HepG2 (cell line): ENCODE measurements at regions not wholly inside any gene's neighbourhood (a gene's known extent, or its start where the extent isn't known, plus 50 kb on each side); places are given as distances from the start of the nearest gene placed in this dataset.

Source experiments
- ATAC-seq: fragments of 200-7000 bp; cut with Tn5 transposase; 3 replicates; pipeline ENCODE4 v1.9.1; 2020; ENCODE audit warnings: mild to moderate bottlenecking, moderate library complexity
- BruUV-seq: library from RNA; stranded (reverse); fragments of 400-500 nt; replicated peaks from 2 replicates; lab custom pipeline; 2021; lab: Mats Ljungman, UMichigan
- CTCF ChIA-PET: fragments of 300-600 bp; formaldehyde crosslinking; extraction: SDS; loops from one replicate; lab custom pipeline; 2021; ENCODE audit warnings: low total read pairs, inconsistent platforms, low intra/inter-chr PET ratio; lab: Yijun Ruan, JAX
- POLR2A ChIA-PET: fragments of 350-600 bp; sonication (Branson Sonifier 250); formaldehyde crosslinking; loops from one replicate; lab custom pipeline; 2020; ENCODE audit warnings: antibody characterized with exemption, inconsistent platforms; lab: Yijun Ruan, JAX
- DNase-seq: peaks from one replicate; pipeline ENCODE4 v3.0.0-alpha.2; 2015; ENCODE audit warnings: low spot score
- FAIRE-seq: peaks from 3 replicates; lab custom pipeline; 2011; peaks lifted over from hg19 to GRCh38; lab: Jason Lieb, UNC
- H2AFZ ChIP-seq: one replicate; pipeline ENCODE4 v1.6.1; 2011; ENCODE audit warnings: low read length, inconsistent platforms
- H3K27ac ChIP-seq: fragments of 300-600 bp; 3 replicates; pipeline ENCODE4 v1.8.0; 2011; ENCODE audit warnings: mixed run types, mild to moderate bottlenecking, mixed read lengths, low read length, inconsistent platforms; ENCODE audit not compliant: insufficient read depth; ENCODE audit errors: extremely low read length
- H3K27me3 ChIP-seq, 2 experiments: fragments of 200-600 bp in 1 of 2; 2 replicates in 1 of 2; 3 replicates in 1 of 2; pipeline versions ENCODE4 v1.6.0 to v1.8.0; 2011; ENCODE audit warnings: low read length in 2 of 2, mild to moderate bottlenecking in 2 of 2, moderate library complexity in 2 of 2, inconsistent platforms in 1 of 2; ENCODE audit not compliant: insufficient read depth in 2 of 2, control insufficient read depth in 1 of 2
- H3K36me3 ChIP-seq, 2 experiments: fragments of 200-600 bp in 1 of 2; replicated peaks in 1 of 2; 2 replicates in 1 of 2; 3 replicates in 1 of 2; pipeline versions ENCODE4 v1.5.1 to v1.8.0; 2011; ENCODE audit warnings: low read length in 2 of 2, inconsistent platforms in 1 of 2; ENCODE audit not compliant: insufficient read depth in 2 of 2, control insufficient read depth in 1 of 2
- H3K4me1 ChIP-seq: 2 replicates; pipeline ENCODE4 v1.5.1; 2012; ENCODE audit warnings: low read length, inconsistent platforms; ENCODE audit not compliant: insufficient read depth
- H3K4me2 ChIP-seq: 2 replicates; pipeline ENCODE4 v1.6.0; 2011; ENCODE audit warnings: low read depth, low read length, inconsistent platforms
- H3K4me3 ChIP-seq, 3 experiments: fragments of 200-600 bp in 1 of 3; sonication (generic), shearing (Covaris generic) in 1 of 3; replicated peaks in 1 of 3; 2 replicates each; pipeline ENCODE4 v1.5.1; 2011 to 2016; ENCODE audit warnings: low read length in 3 of 3, inconsistent platforms in 2 of 3, low read depth in 2 of 3, mild to moderate bottlenecking in 2 of 3, control low read depth in 1 of 3, mixed read lengths in 1 of 3; ENCODE audit not compliant: insufficient read depth in 1 of 3
- H3K79me2 ChIP-seq: one replicate; pipeline ENCODE4 v1.6.1; 2011; ENCODE audit warnings: low read length, inconsistent platforms; ENCODE audit not compliant: insufficient read depth
- H3K9ac ChIP-seq: 2 replicates; pipeline ENCODE4 v1.6.0; 2011; ENCODE audit warnings: mild to moderate bottlenecking, low read depth, low read length, inconsistent platforms; ENCODE audit not compliant: insufficient read depth
- H3K9me3 ChIP-seq: 2 replicates; pipeline ENCODE4 v1.5.1; 2012; ENCODE audit warnings: mild to moderate bottlenecking, low read length
- H4K20me1 ChIP-seq: 2 replicates; pipeline ENCODE4 v1.6.0; 2011; ENCODE audit warnings: inconsistent platforms, mild to moderate bottlenecking, low read length, moderate library complexity; ENCODE audit not compliant: insufficient read depth
- BRF2 ChIP-seq: sonication (generic); formaldehyde crosslinking; IDR thresholded peaks from 2 replicates; pipeline ENCODE4 v1.8.1; 2022; ENCODE audit warnings: mild to moderate bottlenecking, missing genetic modification reagents
- CHCHD3 ChIP-seq: sonication (generic); formaldehyde crosslinking; IDR thresholded peaks from 2 replicates; pipeline ENCODE4 v1.8.0; 2022; ENCODE audit warnings: mild to moderate bottlenecking, missing genetic modification reagents, moderate library complexity
- KLF12 ChIP-seq: sonication (generic); formaldehyde crosslinking; IDR thresholded peaks from 2 replicates; pipeline ENCODE4 v1.4.0; 2020; ENCODE audit warnings: missing genetic modification reagents, borderline replicate concordance
- MAFG ChIP-seq: sonication (generic); formaldehyde crosslinking; IDR thresholded peaks from 2 replicates; pipeline ENCODE4 v1.5.1; 2020; ENCODE audit warnings: mild to moderate bottlenecking, missing genetic modification reagents
- MXI1 ChIP-seq: IDR thresholded peaks from 3 replicates; pipeline ENCODE4 v1.6.1; 2012; ENCODE audit warnings: low read depth, low read length, inconsistent platforms, borderline replicate concordance
- SATB2 ChIP-seq: sonication (generic); formaldehyde crosslinking; IDR thresholded peaks from 2 replicates; pipeline ENCODE4 v1.5.0; 2020; ENCODE audit warnings: missing genetic modification reagents
- ZNF34 ChIP-seq: sonication (generic); formaldehyde crosslinking; IDR thresholded peaks from 2 replicates; pipeline ENCODE4 v1.4.0; 2020; ENCODE audit warnings: mild to moderate bottlenecking, missing genetic modification reagents, borderline replicate concordance
- ZNF703 ChIP-seq: sonication (generic); formaldehyde crosslinking; IDR thresholded peaks from 2 replicates; pipeline ENCODE4 v1.5.1; 2020; ENCODE audit warnings: missing genetic modification reagents, mild to moderate bottlenecking, moderate library complexity, borderline replicate concordance
- ZNF747 ChIP-seq: sonication (generic); formaldehyde crosslinking; IDR thresholded peaks from 2 replicates; pipeline ENCODE4 v1.8.1; 2023; ENCODE audit warnings: missing genetic modification reagents, mild to moderate bottlenecking, borderline replicate concordance
- ZNF749 ChIP-seq: sonication (generic); formaldehyde crosslinking; IDR thresholded peaks from 2 replicates; pipeline ENCODE4 v1.8.0; 2022; ENCODE audit warnings: mild to moderate bottlenecking, missing genetic modification reagents, moderate library complexity, borderline replicate concordance
- ZSCAN22 ChIP-seq: sonication (generic); formaldehyde crosslinking; IDR thresholded peaks from 2 replicates; pipeline ENCODE4 v1.4.0; 2020; ENCODE audit warnings: mild to moderate bottlenecking, missing genetic modification reagents
- WGBS: methylation state at CpG from one replicate; pipeline ENCODE4 v1.1.6; 2017; ENCODE audit warnings: low lambda C conversion rate; 5-methylcytosine and 5-hydroxymethylcytosine counted together
- in situ Hi-C: cut with HindIII; loops from 2 replicates; pipeline ENCODE4 v1.10.0; 2017; ENCODE audit warnings: low pct_unique_long_range_greater_than_20kb; ENCODE audit not compliant: extremely low pct_ligation_motif_present
- intact Hi-C: fragments of 100-400 bp; cut with micrococcal nuclease; formaldehyde crosslinking; loops from one replicate; pipeline ENCODE4 v1.10.0; 2022; ENCODE audit not compliant: unreplicated experiment

GRCh38 chr9:1440256-1440655 is 390.1 kb downstream of the DMRT2 start:
- Histone ChIP-seq H3K4me2 (no peak overlapping the region), H3K4me1 (no peaks in the 10 kb centered on the region), H2AFZ (no peak overlapping the region), H3K27me3 (no peaks in the 10 kb centered on the region), H3K9me3 (no peaks in the 10 kb centered on the region), H3K79me2 (no peaks in the 10 kb centered on the region), H3K4me3 (no peak overlapping the region), H4K20me1 (no peaks in the 10 kb centered on the region)
- 4% methylated on average over 3 of the region's 3 CpGs for WGBS
- ChIA-PET POLR2A (no interaction called here), CTCF (no interaction called here)
- BruUV-seq, result no TSS peak
- no peak for TF ChIP-seq SATB2 (CRISPR knock-in tag)
- TF ChIP-seq ZNF34 (CRISPR knock-in tag), result no peak
- no peak for TF ChIP-seq BRF2 (CRISPR knock-in tag)
- TF ChIP-seq ZNF747, result no peak
- TF ChIP-seq MAFG (CRISPR knock-in tag), result no peak
- no peak for TF ChIP-seq CHCHD3 (CRISPR knock-in tag)
- no peak for TF ChIP-seq ZSCAN22
- TF ChIP-seq KLF12 (CRISPR knock-in tag), result no peak
- TF ChIP-seq ZNF749 (CRISPR knock-in tag), result no peak
- no peak for TF ChIP-seq MXI1
- TF ChIP-seq ZNF703 (CRISPR knock-in tag), result no peak
- TF ChIP-seq, all 625 proteins: peak for 0
- H3K9ac ChIP-seq, result no peak overlapping the region
- no peaks in the 10 kb centered on the region for H3K36me3 ChIP-seq
- in situ Hi-C loops (no loop called here), intact Hi-C loops (no loop called here)
- no peak overlapping the region for H3K27ac ChIP-seq
- ATAC-seq (no peak), DNase-seq (no peak), FAIRE-seq (no peak)
